ENCODE measurements at regions not wholly inside any gene's neighbourhood (a gene's known extent, or its start where the extent isn't known, plus 50 kb on each side); places are given as distances from the start of the nearest gene placed in this dataset.

- TF ChIP-seq EZH2 (IDR thresholded peaks at IDR 0.05; ENCODE audit: insufficient read depth, poor library complexity, severe bottlenecking): no peak
- TF ChIP-seq EZH2phosphoT487 (IDR thresholded peaks at IDR 0.05; ENCODE audit: insufficient read depth, low read depth): no peak
Observed at GRCh38 chr13:112188298-112188610, 121.3 kb downstream of the SOX1 start.
